Stimulated activated naive CD8-positive, alpha-beta T cell treated with anti-CD3 and anti-CD28 coated beads, Interleukin-15, amount 100 ng/mL, for 72 hours (primary cell): ENCODE measurements at regions not wholly inside any gene's neighbourhood (a gene's known extent, or its start where the extent isn't known, plus 50 kb on each side); places are given as distances from the start of the nearest gene placed in this dataset.
"Not testable (repeated sequence)": the region's sequence is repeated elsewhere in the genome, so short reads cannot be mapped to it uniquely, and the experiment has no call there.

Experiments used
- ATAC-seq: fragments of 150-1000 bp; cut with Tn5 transposase; 2 replicates; pipeline ENCODE4 v1.10.0; 2021; ENCODE audit warnings: mild to moderate bottlenecking, moderate library complexity
- DNase-seq, 2 donors: peaks; one replicate each; pipeline ENCODE4 v3.0.0; 2021 to 2022
- H3K27ac Mint-ChIP-seq, 2 donors: one replicate each; pipeline ENCODE4 v1.8.0; 2022; ENCODE audit warnings: mild to moderate bottlenecking in 2 of 2, mixed read lengths in 2 of 2, moderate library complexity in 2 of 2
- H3K27me3 Mint-ChIP-seq: one replicate; pipeline ENCODE4 v1.8.0; 2022; ENCODE audit warnings: mixed read lengths
- H3K4me1 Mint-ChIP-seq: one replicate; pipeline ENCODE4 v1.8.0; 2022; ENCODE audit warnings: mild to moderate bottlenecking, mixed read lengths
- H3K4me3 Mint-ChIP-seq, 2 donors: one replicate each; pipeline ENCODE4 v1.8.0; 2022; ENCODE audit warnings: mild to moderate bottlenecking in 2 of 2, mixed read lengths in 2 of 2, moderate library complexity in 1 of 2
- H3K9me3 Mint-ChIP-seq, 2 donors: one replicate each; pipeline ENCODE4 v1.8.0; 2022; ENCODE audit warnings: mixed read lengths in 2 of 2

- H3K4me3 Mint-ChIP-seq: no peak overlapping the region
- no peak overlapping the region for H3K27ac Mint-ChIP-seq
- ATAC-seq (no peak), DNase-seq (no peak)
- no peaks in the 10 kb centered on the region for H3K27me3 Mint-ChIP-seq
- peaks cover 14 to 16% of the 10 kb centered on the region in 2 donors for H3K9me3 Mint-ChIP-seq
- no peaks in the 10 kb centered on the region for H3K4me1 Mint-ChIP-seq
Measured at GRCh38 chr1:79969886-79970285, 963.4 kb upstream of the ADGRL4 start.

GRCh38 chr1:79966438-79966837 lies 959.9 kb upstream of the ADGRL4 start:
- Mint-ChIP-seq H3K27ac (no peak overlapping the region), H3K4me3 (no peak overlapping the region), H3K9me3 (peaks cover 12 to 35% of the 10 kb centered on the region in 2 donors), H3K27me3 (no peaks in the 10 kb centered on the region), H3K4me1 (no peaks in the 10 kb centered on the region)
- ATAC-seq (no peak), DNase-seq (no peak)

GRCh38 chr1:79959635-79960034 lies 953.1 kb upstream of the ADGRL4 start:
- Mint-ChIP-seq H3K4me3 (no peak overlapping the region), H3K27me3 (no peaks in the 10 kb centered on the region), H3K27ac (no peak overlapping the region), H3K9me3 (peaks cover 7 to 32% of the 10 kb centered on the region in 2 donors), H3K4me1 (no peaks in the 10 kb centered on the region)
- DNase-seq: no peak
- ATAC-seq: no peak

DNA sequence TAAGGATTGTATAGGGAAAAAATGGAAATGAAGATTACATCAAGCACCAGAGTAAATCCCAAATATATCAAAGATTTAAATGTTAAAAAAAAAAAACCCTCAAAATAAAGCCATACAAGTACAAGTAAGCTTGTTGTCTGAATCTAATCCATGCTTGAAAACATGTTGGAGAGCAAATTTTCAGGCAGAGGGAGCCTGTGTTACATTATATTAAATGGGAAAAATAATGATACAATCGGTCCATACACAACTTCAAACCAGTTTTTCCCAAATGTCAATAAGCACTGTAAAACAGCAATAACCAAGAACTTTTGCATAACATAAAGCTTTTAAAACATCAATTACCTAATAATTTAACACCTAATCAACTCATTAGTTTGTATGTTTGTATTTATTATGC lies 949.4 kb upstream of the ADGRL4 start:
- H3K27ac Mint-ChIP-seq: no peak overlapping the region
- H3K9me3 Mint-ChIP-seq: peaks cover 16 to 27% of the 10 kb centered on the region in 2 donors
- H3K4me3 Mint-ChIP-seq: no peak overlapping the region
- ATAC-seq (no peak), DNase-seq (no peak)
- H3K27me3 Mint-ChIP-seq: no peaks in the 10 kb centered on the region
- H3K4me1 Mint-ChIP-seq: no peaks in the 10 kb centered on the region

DNA sequence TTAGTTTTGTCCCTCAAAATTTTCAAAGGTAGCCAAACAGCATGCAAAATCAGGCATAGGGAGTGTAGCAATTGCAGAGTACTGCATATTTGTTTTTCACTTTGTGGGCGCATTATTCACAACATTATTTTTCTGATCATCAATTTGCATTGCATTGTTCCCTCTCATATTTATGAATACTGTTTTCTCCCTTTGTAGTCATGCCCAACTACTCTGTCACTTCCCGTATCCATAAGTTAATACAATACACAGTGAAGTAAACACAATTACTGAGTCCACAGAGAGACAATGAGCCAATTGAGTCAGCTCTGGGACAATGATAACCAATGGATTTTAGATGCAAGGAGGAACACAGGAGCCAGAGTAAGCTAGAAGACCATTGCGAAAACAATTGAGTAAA lies 944.0 kb upstream of the ADGRL4 start:
- no peaks in the 10 kb centered on the region for H3K27me3 Mint-ChIP-seq
- H3K9me3 Mint-ChIP-seq: peaks cover 9 to 18% of the 10 kb centered on the region in 2 donors
- H3K4me3 Mint-ChIP-seq: no peak overlapping the region
- no peaks in the 10 kb centered on the region for H3K4me1 Mint-ChIP-seq
- DNase-seq (no peak), ATAC-seq (no peak)
- no peak overlapping the region for H3K27ac Mint-ChIP-seq

GRCh38 chr1:79945391-79945790 lies 938.9 kb upstream of the ADGRL4 start:
- Mint-ChIP-seq H3K9me3 (peaks cover 0 to 5% of the 10 kb centered on the region in 2 donors), H3K4me3 (no peak overlapping the region), H3K4me1 (no peaks in the 10 kb centered on the region), H3K27me3 (no peaks in the 10 kb centered on the region), H3K27ac (no peak overlapping the region)
- DNase-seq (no peak), ATAC-seq (no peak)

DNA sequence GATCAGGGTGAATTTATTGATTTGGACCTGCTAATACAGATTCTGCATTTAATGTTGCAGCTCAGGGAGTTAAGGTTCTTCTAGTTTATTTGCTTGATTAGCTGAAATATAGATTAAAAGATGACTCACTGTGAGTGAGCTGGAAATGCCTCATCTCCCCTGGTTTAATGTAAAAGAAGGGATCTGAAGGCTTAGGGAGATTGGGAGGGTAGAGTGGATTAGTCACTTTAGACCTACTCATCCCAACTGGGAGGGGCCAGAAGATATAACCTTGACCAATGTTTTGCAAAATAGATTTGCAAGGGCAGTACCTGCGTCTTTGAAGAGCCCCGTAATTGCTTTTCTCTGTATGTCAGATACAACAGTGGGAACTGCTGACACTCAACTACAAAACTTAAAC lies 922.8 kb upstream of the ADGRL4 start:
- DNase-seq: no peak
- no peak overlapping the region for H3K27ac Mint-ChIP-seq
- H3K4me3 Mint-ChIP-seq: no peak overlapping the region
- no peaks in the 10 kb centered on the region for H3K4me1 Mint-ChIP-seq
- no peaks in the 10 kb centered on the region for H3K27me3 Mint-ChIP-seq
- peaks cover 0 to 20% of the 10 kb centered on the region in 2 donors for H3K9me3 Mint-ChIP-seq
- ATAC-seq: no peak

GRCh38 chr1:79928901-79929300 lies 922.4 kb upstream of the ADGRL4 start:
- Mint-ChIP-seq H3K4me1 (no peaks in the 10 kb centered on the region), H3K4me3 (no peak overlapping the region), H3K27ac (no peak overlapping the region), H3K27me3 (no peaks in the 10 kb centered on the region), H3K9me3 (peaks cover 0 to 23% of the 10 kb centered on the region in 2 donors)
- ATAC-seq: no peak
- DNase-seq: no peak

GRCh38 chr1:79920960-79921669 lies 914.6 kb upstream of the ADGRL4 start:
- no peaks in the 10 kb centered on the region for H3K27me3 Mint-ChIP-seq
- peaks cover 15 to 36% of the 10 kb centered on the region in 2 donors for H3K9me3 Mint-ChIP-seq
- ATAC-seq (no peak), DNase-seq (no peak)
- no peak overlapping the region for H3K4me3 Mint-ChIP-seq
- H3K4me1 Mint-ChIP-seq: no peaks in the 10 kb centered on the region
- no peak overlapping the region for H3K27ac Mint-ChIP-seq

GRCh38 chr1:79914896-79915295 lies 908.4 kb upstream of the ADGRL4 start:
- Mint-ChIP-seq H3K27ac (no peak overlapping the region), H3K4me1 (no peaks in the 10 kb centered on the region), H3K27me3 (no peaks in the 10 kb centered on the region), H3K4me3 (no peak overlapping the region), H3K9me3 (peaks cover 15 to 19% of the 10 kb centered on the region in 2 donors)
- DNase-seq (no peak), ATAC-seq (no peak)

- no peaks in the 10 kb centered on the region for H3K27me3 Mint-ChIP-seq
Measured at GRCh38 chr1:79912813-79913212, 906.3 kb upstream of the ADGRL4 start.

GRCh38 chr1:79903321-79903720 lies 896.8 kb upstream of the ADGRL4 start:
- Mint-ChIP-seq H3K9me3 (peaks cover 25 to 29% of the 10 kb centered on the region in 2 donors), H3K4me1 (no peaks in the 10 kb centered on the region), H3K27me3 (no peaks in the 10 kb centered on the region), H3K27ac (no peak overlapping the region), H3K4me3 (no peak overlapping the region)
- DNase-seq: no peak
- no peak for ATAC-seq

More at GRCh38 chr1:79912813-79913212, 906.3 kb upstream of the ADGRL4 start:
- Mint-ChIP-seq H3K9me3 (peaks cover 11 to 14% of the 10 kb centered on the region in 2 donors), H3K4me1 (no peaks in the 10 kb centered on the region), H3K4me3 (no peak overlapping the region), H3K27ac (no peak overlapping the region)
- ATAC-seq (no peak), DNase-seq (no peak)

DNA sequence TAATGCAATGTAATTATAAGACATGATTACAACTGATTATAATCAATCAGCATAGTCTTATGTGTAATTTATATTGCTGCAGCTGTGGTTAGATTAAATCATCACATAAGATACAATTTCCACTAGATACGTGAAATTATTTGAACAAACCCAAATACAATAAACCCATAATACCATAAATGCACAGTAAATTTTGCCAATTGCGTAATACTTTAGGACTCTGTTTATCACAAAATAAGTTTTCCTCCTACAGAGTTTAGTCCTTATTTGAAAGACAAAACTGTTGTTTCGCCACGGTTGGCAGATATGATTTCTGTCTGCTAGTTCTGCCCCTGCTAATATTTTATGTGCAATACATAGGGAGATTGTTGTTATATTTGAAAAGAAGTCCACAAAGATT lies 895.9 kb upstream of the ADGRL4 start:
- H3K4me3 Mint-ChIP-seq: no peak overlapping the region
- no peak for DNase-seq
- no peaks in the 10 kb centered on the region for H3K4me1 Mint-ChIP-seq
- H3K9me3 Mint-ChIP-seq: peaks cover 25 to 29% of the 10 kb centered on the region in 2 donors
- ATAC-seq: no peak
- H3K27ac Mint-ChIP-seq: no peak overlapping the region
- H3K27me3 Mint-ChIP-seq: no peaks in the 10 kb centered on the region

GRCh38 chr1:79899914-79900313 lies 893.4 kb upstream of the ADGRL4 start:
- Mint-ChIP-seq H3K9me3 (peaks cover 12 to 16% of the 10 kb centered on the region in 2 donors), H3K4me3 (no peak overlapping the region), H3K27ac (no peak overlapping the region), H3K27me3 (no peaks in the 10 kb centered on the region), H3K4me1 (no peaks in the 10 kb centered on the region)
- ATAC-seq (no peak), DNase-seq (no peak)

- Mint-ChIP-seq H3K4me1 (no peaks in the 10 kb centered on the region), H3K4me3 (no peak overlapping the region), H3K27ac (no peak overlapping the region), H3K27me3 (no peaks in the 10 kb centered on the region), H3K9me3 (peaks cover 17 to 32% of the 10 kb centered on the region in 2 donors)
- ATAC-seq (no peak), DNase-seq (no peak)
Measured at GRCh38 chr1:79896140-79896539, 889.6 kb upstream of the ADGRL4 start.

DNA sequence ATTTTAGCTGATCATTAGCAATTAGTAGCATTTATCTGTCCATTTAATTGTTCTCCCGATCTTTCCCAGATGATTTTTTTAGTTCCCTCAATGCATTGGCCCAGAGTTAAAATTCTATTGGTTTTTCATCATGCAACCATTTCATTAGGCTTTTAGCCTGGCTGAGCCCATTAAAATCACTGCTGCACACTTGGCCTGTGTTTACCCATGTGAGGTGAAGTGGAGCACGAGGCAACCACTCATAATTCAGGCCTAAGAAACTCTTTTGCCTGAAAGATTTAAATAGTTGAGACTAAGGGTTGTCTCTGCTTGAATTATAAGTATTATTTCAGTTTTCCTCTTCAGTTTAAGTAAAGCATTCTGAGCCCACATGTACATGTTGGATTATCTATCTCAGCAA lies 889.0 kb upstream of the ADGRL4 start:
- no peaks in the 10 kb centered on the region for H3K27me3 Mint-ChIP-seq

DNA sequence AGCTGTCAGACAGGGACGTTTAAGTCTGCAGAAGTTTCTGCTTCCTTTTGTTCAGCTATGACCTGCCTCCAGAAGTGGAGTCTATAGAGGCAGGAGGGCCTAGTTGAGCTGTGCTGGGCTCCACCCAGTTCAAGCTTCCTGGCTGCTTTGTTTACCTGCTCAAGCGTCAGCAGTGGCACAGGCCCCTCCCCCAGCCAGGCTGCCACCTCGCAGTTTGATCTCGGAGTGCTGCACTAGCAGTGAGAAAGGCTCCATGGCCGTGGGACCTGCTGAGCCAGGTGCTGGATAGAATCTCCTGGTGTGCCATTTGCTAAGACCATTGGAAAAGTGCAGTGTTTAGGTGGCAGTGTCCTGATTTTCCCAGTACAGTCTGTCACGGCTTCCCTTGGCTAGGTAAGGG lies 887.6 kb upstream of the ADGRL4 start:
- not testable (repeated sequence) for H3K27me3 Mint-ChIP-seq, H3K4me3 Mint-ChIP-seq, ATAC-seq, H3K27ac Mint-ChIP-seq, H3K4me1 Mint-ChIP-seq, DNase-seq
- H3K9me3 Mint-ChIP-seq: peaks cover 5 to 32% of the 10 kb centered on the region in 2 donors

More for the DNA sequence above, 889.0 kb upstream of the ADGRL4 start:
- no peak overlapping the region for H3K4me3 Mint-ChIP-seq
- H3K27ac Mint-ChIP-seq: no peak overlapping the region
- no peak for DNase-seq
- ATAC-seq: no peak
- peaks cover 17 to 38% of the 10 kb centered on the region in 2 donors for H3K9me3 Mint-ChIP-seq
- no peaks in the 10 kb centered on the region for H3K4me1 Mint-ChIP-seq
